NCI-H2107 treated with DMSO at 0.1 percent for 48 hours (cell line): ENCODE measurements at regions not wholly inside any gene's neighbourhood (a gene's known extent, or its start where the extent isn't known, plus 50 kb on each side); places are given as distances from the start of the nearest gene placed in this dataset.
"Not testable (repeated sequence)": the region's sequence is repeated elsewhere in the genome, so short reads cannot be mapped to it uniquely, and the experiment has no call there.

Experiments
- DNase-seq: peaks from one replicate; lab custom pipeline; 2025; ENCODE audit not compliant: unreplicated experiment; lab: John Stamatoyannopoulos, UW

- DNase-seq: no peak
These were observed 770.8 kb upstream of the MBL2 start for GRCh38 chr10:53543410-53543809.

GRCh38 chr10:53537508-53537907 is 764.9 kb upstream of the MBL2 start:
- DNase-seq: no peak

- DNase-seq: no peak
These were observed 763.7 kb upstream of the MBL2 start for GRCh38 chr10:53536322-53536721.

GRCh38 chr10:53534428-53534827 is 761.8 kb upstream of the MBL2 start:
- DNase-seq: no peak

- no peak for DNase-seq
These were observed 756.4 kb upstream of the MBL2 start for GRCh38 chr10:53528974-53529373.

GRCh38 chr10:53521046-53521445 is 748.5 kb upstream of the MBL2 start:
- no peak for DNase-seq

GRCh38 chr10:53508197-53508596 is 735.6 kb upstream of the MBL2 start:
- DNase-seq: no peak

GRCh38 chr10:53504492-53504891 is 731.9 kb upstream of the MBL2 start:
- not testable (repeated sequence) for DNase-seq

GRCh38 chr10:53491774-53492173 is 719.2 kb upstream of the MBL2 start:
- no peak for DNase-seq

- no peak for DNase-seq
These were observed 718.0 kb upstream of the MBL2 start for GRCh38 chr10:53490553-53490952.

GRCh38 chr10:53489335-53490182 is 717.0 kb upstream of the MBL2 start:
- DNase-seq: no peak

- DNase-seq: no peak
These were observed 714.7 kb upstream of the MBL2 start for GRCh38 chr10:53487019-53487983.

GRCh38 chr10:53485422-53485821 is 712.8 kb upstream of the MBL2 start:
- not testable (repeated sequence) for DNase-seq

GRCh38 chr10:53479365-53479764 is 706.8 kb upstream of the MBL2 start:
- DNase-seq: no peak

GRCh38 chr10:53477313-53477675 is 704.7 kb upstream of the MBL2 start:
- DNase-seq: no peak

- DNase-seq: no peak
These were observed 704.2 kb upstream of the MBL2 start for GRCh38 chr10:53476650-53477312.

GRCh38 chr10:53469383-53469782 is 696.8 kb upstream of the MBL2 start:
- DNase-seq: no peak

GRCh38 chr10:53463539-53463938 is 691.0 kb upstream of the MBL2 start:
- DNase-seq: no peak

- DNase-seq: no peak
These were observed 685.4 kb upstream of the MBL2 start for GRCh38 chr10:53458007-53458406.

- DNase-seq: no peak
These were observed 680.6 kb upstream of the MBL2 start for GRCh38 chr10:53453196-53453595.

- DNase-seq: no peak
These were observed 675.0 kb upstream of the MBL2 start for GRCh38 chr10:53447576-53447975.
